GM12875 (cell line): ENCODE measurements at regions not wholly inside any gene's neighbourhood (a gene's known extent, or its start where the extent isn't known, plus 50 kb on each side); places are given as distances from the start of the nearest gene placed in this dataset.

Experiments used
- H3K4me3 ChIP-seq: one replicate; pipeline ENCODE4 v1.5.1; 2011; ENCODE audit warnings: low read depth, low read length, control low read depth
- TF ChIP-seq, protein P1 (sequence below): IDR thresholded peaks from 2 replicates; pipeline ENCODE4 v1.5.1; 2011; ENCODE audit warnings: low read depth, mild to moderate bottlenecking, control low read depth, inconsistent platforms, low read length, moderate library complexity, borderline replicate concordance; ENCODE audit not compliant: insufficient read depth

DNA sequence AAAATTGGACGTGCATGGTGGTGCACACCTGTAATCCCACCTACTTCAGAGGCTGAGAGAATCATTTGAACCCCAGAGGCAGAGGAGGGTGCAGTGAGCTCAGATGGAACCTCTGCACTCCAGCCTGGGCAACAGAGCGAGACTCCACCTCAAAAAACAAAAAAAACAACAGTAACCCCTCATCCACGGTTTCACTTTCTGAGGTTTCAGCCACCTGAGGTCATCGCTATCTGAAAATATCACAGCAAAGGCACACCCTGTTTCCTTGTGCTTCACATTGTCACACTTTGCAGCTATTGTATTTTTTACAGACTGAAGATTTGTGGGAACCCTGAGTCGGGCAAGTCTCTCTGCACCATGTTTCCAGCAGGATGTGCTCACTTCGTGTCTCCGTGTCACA lies 54.1 kb upstream of the FOXQ1 start:
- TF ChIP-seq, protein P1, sequence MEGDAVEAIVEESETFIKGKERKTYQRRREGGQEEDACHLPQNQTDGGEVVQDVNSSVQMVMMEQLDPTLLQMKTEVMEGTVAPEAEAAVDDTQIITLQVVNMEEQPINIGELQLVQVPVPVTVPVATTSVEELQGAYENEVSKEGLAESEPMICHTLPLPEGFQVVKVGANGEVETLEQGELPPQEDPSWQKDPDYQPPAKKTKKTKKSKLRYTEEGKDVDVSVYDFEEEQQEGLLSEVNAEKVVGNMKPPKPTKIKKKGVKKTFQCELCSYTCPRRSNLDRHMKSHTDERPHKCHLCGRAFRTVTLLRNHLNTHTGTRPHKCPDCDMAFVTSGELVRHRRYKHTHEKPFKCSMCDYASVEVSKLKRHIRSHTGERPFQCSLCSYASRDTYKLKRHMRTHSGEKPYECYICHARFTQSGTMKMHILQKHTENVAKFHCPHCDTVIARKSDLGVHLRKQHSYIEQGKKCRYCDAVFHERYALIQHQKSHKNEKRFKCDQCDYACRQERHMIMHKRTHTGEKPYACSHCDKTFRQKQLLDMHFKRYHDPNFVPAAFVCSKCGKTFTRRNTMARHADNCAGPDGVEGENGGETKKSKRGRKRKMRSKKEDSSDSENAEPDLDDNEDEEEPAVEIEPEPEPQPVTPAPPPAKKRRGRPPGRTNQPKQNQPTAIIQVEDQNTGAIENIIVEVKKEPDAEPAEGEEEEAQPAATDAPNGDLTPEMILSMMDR, result no peak

DNA sequence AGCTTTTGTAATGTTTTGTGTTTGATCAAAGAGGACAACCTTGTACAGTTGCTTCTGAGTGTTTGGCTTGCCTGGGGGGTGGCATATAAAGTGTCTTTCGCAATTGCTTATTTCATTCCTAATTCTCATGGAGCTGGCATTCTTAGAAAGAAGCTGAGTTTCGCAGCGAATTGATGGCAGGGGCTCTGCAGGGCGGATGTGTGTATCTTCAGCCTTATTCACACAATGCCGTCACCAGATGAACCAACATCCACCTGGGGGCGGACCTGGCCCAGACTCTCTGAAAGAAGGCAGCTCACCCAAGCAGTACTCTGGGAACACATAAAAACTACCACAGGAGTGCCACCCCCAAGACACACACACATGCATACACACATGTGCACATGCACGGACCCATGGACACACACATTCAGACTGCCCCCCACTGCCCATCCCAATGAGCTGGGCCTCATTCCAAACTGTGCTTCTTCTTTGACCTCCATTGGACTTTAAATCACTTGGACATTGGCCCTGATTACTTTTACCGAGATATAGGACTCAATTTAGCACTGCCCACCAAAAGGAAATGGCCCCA lies 55.4 kb upstream of the FOXQ1 start:
- TF ChIP-seq, protein P1, result no peak
- H3K4me3 ChIP-seq, result no peak overlapping the region

More for the DNA sequence above, 54.1 kb upstream of the FOXQ1 start:
- no peak overlapping the region for H3K4me3 ChIP-seq

DNA sequence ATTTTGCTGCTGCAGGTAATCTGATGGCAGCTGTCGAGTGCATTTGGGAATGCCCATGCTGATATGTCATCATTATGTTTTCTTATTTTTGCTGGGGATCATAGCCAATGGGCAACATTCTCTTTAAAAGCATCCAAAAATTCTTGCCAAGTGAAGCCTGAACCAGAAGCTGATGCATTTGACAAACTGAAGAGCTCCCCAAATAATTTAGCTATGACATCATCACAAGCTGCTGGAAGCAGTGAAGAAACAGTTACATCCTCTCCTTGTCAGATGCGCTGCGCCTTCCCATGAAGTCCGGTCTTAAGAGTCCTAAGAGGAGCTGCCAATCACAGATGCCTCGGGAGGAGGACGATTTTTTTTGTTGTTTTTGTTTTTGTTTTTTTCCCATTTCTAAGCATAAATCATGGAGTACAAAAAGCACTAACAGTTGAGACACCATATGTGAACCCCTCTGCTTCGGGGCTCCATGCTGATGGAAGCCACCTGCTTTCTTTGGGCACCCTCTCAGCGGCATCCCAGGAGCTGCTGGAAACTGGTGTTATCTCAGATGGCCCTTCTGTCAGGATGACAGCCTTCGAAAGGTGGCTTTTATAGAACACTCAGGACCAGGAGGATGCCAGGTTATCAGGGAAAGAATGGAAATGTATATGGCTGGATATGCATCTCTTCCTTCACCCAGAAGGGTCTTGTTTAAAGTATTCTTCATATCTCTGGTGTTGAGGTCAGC lies 56.1 kb upstream of the FOXQ1 start:
- no peak overlapping the region for H3K4me3 ChIP-seq
- TF ChIP-seq, protein P1, result no peak

DNA sequence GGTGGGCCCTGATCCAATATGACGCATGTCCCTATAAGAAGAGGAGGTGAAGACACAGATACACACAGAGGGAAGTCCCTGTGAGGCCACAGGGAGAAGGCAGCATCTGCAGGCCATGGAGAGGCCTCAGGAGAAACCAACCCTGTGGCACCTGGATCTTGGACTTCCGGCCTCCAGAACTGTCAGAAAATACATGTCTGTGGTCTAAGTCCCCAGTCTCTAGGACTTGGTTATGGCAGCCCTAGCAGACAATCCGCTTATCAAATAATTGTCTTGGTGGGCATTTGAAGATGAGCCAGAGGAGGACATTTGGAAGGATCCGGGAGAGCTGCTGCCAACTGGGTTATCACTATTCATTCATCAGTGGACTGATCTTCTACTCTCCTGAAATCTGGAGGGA lies 57.6 kb upstream of the FOXQ1 start:
- TF ChIP-seq, protein P1, result no peak
- H3K4me3 ChIP-seq, result no peak overlapping the region

DNA sequence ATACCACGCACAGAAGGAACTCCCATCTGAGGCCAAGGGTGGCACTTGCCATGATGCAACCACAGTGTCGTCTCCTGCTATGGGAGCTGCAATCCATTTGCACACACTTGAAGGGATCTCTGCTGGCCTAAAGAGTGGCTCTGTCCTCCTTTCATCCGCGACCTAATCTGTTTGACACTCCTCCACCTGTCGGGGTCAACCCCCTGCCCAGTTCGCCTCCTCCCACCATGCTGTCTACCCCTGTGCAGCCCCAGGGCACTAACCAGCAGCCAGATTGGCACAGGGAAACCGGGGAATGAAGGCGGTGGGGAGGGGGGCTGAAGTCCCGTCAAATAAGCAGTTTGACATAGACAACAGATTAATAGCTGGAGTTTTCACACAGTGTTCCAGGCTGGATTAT lies 58.1 kb upstream of the FOXQ1 start:
- TF ChIP-seq, protein P1, result no peak
- no peak overlapping the region for H3K4me3 ChIP-seq

DNA sequence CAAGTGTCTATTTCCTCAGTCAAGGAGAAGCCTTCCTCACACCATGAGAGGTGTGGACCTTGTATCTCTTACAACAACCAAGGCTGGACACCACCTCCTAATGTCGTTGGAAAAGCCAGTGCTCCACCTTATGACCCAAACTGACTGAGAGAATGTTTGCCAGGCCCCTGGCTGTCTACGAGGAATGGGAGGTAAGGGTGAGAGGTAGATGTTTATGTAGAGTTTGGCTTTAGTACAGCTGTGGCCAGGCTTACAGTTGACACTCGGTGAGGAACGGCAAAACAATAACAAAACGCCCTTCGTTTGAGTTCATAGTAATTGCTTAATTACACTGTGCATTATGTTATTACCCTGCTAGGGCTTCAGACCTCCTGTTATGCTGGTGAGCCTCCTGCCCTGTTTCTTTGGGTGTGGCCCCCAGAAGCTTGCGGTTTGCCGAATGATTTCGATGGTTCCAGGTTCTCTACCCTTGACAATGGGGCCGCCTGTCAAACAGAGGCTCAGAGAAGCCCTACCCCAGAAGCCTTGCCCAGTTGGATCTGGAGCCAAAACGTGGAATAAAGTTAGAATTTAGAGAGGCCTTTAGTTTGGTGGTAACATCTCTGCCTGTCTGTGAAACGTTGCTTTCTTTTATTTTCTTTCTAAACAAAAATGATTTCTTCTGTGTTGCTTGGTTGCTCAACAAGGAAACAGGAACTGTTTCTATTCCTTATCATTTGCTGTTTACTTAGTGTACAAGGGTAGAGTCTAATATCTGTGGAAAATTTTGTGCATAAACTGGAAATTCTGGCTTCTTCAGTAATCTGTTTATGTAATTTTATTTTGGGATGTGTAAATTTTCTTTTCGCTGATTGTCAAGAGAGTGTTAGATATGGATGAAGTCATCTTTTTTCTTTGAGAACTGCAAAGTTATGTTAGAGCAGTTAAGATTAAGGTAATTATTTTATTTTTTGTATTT lies 60.4 kb upstream of the FOXQ1 start:
- no peak overlapping the region for H3K4me3 ChIP-seq
- TF ChIP-seq, protein P1, result no peak
